ENCODE measurements at regions not wholly inside any gene's neighbourhood (a gene's known extent, or its start where the extent isn't known, plus 50 kb on each side); places are given as distances from the start of the nearest gene placed in this dataset.

DNA sequence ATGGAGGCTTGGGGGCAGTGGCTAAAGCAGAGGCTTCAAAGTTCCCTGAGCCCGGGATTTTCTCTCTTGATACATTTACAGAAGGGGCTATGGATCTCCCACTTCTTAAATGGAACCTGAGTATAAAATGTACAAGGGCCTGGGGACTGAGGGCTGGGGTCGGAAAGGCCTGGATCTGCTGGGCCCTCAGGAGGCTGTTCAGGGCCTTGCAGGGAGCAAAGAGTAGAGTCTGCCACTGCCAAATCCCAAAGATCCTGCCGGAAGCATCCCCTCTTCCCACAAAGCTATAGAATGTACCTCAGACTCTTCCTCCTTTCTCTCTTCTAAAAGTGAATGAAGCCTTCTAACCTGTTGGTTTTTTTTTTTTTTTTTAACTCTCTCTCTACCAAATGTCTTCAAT lies 59.8 kb upstream of the ARHGEF3 start:
- ChIA-PET CTCF (no interaction called here), POLR2A (no interaction called here)
- Mint-ChIP-seq H3K4me3 (no peak overlapping the region), H3K27me3 (no peaks in the 10 kb centered on the region), H3K9me3 (peaks cover 4% of the 10 kb centered on the region), H3K36me3 (ENCODE audit: low read depth) (no peaks in the 10 kb centered on the region), H3K27ac (no peak overlapping the region), H3K4me1 (no peaks in the 10 kb centered on the region)
- DNase-seq (no peak), ATAC-seq (ENCODE audit: low read depth) (no peak)
- intact Hi-C loops (cut with micrococcal nuclease), result no loop called here
- TF ChIP-seq, protein P1, sequence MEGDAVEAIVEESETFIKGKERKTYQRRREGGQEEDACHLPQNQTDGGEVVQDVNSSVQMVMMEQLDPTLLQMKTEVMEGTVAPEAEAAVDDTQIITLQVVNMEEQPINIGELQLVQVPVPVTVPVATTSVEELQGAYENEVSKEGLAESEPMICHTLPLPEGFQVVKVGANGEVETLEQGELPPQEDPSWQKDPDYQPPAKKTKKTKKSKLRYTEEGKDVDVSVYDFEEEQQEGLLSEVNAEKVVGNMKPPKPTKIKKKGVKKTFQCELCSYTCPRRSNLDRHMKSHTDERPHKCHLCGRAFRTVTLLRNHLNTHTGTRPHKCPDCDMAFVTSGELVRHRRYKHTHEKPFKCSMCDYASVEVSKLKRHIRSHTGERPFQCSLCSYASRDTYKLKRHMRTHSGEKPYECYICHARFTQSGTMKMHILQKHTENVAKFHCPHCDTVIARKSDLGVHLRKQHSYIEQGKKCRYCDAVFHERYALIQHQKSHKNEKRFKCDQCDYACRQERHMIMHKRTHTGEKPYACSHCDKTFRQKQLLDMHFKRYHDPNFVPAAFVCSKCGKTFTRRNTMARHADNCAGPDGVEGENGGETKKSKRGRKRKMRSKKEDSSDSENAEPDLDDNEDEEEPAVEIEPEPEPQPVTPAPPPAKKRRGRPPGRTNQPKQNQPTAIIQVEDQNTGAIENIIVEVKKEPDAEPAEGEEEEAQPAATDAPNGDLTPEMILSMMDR (IDR thresholded peaks at IDR 0.05), result no peak

GRCh38 chr3:56860939-56861338 lies 59.2 kb upstream of the ARHGEF3 start:
- Mint-ChIP-seq H3K4me1 (peaks cover under 1% of the 10 kb centered on the region), H3K9me3 (peaks cover 4% of the 10 kb centered on the region), H3K27me3 (no peaks in the 10 kb centered on the region), H3K27ac (no peak overlapping the region), H3K36me3 (ENCODE audit: low read depth) (no peaks in the 10 kb centered on the region), H3K4me3 (no peak overlapping the region)
- no peak for DNase-seq
- ChIA-PET POLR2A (no interaction called here), CTCF (no interaction called here)
- no peak for ATAC-seq (ENCODE audit: low read depth)
- intact Hi-C loops (cut with micrococcal nuclease), result no loop called here
- TF ChIP-seq, protein P1 (IDR thresholded peaks at IDR 0.05), result no peak

DNA sequence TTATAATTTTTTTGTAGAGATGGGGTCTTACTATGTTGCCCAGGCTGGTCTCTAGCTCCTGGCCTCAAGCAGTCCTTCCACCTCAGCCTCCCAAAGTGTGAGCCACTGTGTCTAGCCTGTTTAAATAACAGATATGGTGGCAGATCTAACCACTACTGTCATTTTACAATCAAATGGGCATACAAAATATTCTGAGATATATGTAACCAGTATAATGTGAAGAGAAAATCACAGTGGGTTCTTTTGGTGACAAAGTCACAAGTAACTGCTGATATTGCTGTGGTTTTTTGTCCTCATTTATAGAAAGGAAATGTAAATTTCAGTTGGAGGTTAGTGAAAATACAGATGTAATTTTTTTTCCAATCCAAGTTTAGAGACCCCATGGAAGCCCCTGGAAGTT lies 58.6 kb upstream of the ARHGEF3 start:
- Mint-ChIP-seq H3K27ac (no peak overlapping the region), H3K4me3 (no peak overlapping the region)
- ATAC-seq (ENCODE audit: low read depth), result no peak

GRCh38 chr3:56858331-56858730 lies 56.6 kb upstream of the ARHGEF3 start:
- H3K27me3 Mint-ChIP-seq, result no peaks in the 10 kb centered on the region
- no peak overlapping the region for H3K4me3 Mint-ChIP-seq
- no peak for ATAC-seq (ENCODE audit: low read depth)
- peaks cover 3% of the 10 kb centered on the region for H3K4me1 Mint-ChIP-seq
- intact Hi-C loops (cut with micrococcal nuclease), result no loop called here
- H3K27ac Mint-ChIP-seq, result no peak overlapping the region
- ChIA-PET POLR2A (no interaction called here), CTCF (interaction anchor here (1.0 kb wide), 1 partner anchor 9 kb away, joined by 5 read pairs; no protein-coding TSS in a partner anchor)
- DNase-seq, result no peak
- H3K9me3 Mint-ChIP-seq, result no peaks in the 10 kb centered on the region
- TF ChIP-seq, protein P1 (IDR thresholded peaks at IDR 0.05), result no peak
- no peaks in the 10 kb centered on the region for H3K36me3 Mint-ChIP-seq (ENCODE audit: low read depth)

More for the DNA sequence above, 58.6 kb upstream of the ARHGEF3 start:
- intact Hi-C loops (cut with micrococcal nuclease), result no loop called here
- peaks cover 3% of the 10 kb centered on the region for H3K4me1 Mint-ChIP-seq
- no peaks in the 10 kb centered on the region for H3K27me3 Mint-ChIP-seq
- peaks cover 4% of the 10 kb centered on the region for H3K9me3 Mint-ChIP-seq
- TF ChIP-seq, protein P1 (IDR thresholded peaks at IDR 0.05), result no peak
- DNase-seq, result no peak
- CTCF ChIA-PET, result no interaction called here
- POLR2A ChIA-PET, result no interaction called here
- H3K36me3 Mint-ChIP-seq (ENCODE audit: low read depth), result no peaks in the 10 kb centered on the region

DNA sequence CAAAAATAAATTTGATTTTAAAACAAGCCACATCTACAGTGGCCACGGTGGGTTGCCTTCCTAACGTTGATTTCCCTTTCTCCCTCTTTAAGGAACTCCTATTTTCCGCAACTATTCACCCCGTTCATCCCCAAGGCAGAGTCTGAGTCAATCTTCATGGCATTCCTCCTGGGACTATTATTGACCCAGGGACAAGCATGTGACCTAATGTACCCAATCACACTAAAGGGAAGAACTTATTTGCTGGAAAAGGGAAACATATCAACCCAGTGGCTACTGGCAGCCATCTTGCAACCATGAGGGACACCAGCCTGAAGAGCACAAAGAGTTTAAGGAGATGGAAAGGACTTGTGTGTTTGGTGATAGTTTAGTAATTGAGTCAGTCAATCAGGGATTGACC lies 55.4 kb upstream of the ARHGEF3 start:
- no peak overlapping the region for H3K4me3 Mint-ChIP-seq
- H3K9me3 Mint-ChIP-seq, result no peaks in the 10 kb centered on the region
- POLR2A ChIA-PET, result interaction anchor here (0.7 kb wide), 2 partner anchors 58 to 61 kb away, joined by 5 read pairs; no protein-coding TSS in a partner anchor
- TF ChIP-seq, protein P1 (IDR thresholded peaks at IDR 0.05), result no peak
- CTCF ChIA-PET, result interaction anchor here (0.6 to 1.4 kb wide), 3 partner anchors 130 to 155 kb away, joined by 3 to 9 read pairs (median 3); no protein-coding TSS in a partner anchor
- peaks cover 3% of the 10 kb centered on the region for H3K4me1 Mint-ChIP-seq
- intact Hi-C loops (cut with micrococcal nuclease), result loop anchor here (2.0 kb wide), 1 partner anchor 60 kb away; no protein-coding TSS in a partner anchor
- no peaks in the 10 kb centered on the region for H3K27me3 Mint-ChIP-seq
- no peak for ATAC-seq (ENCODE audit: low read depth)
- no peak for DNase-seq
- no peak overlapping the region for H3K27ac Mint-ChIP-seq
- no peaks in the 10 kb centered on the region for H3K36me3 Mint-ChIP-seq (ENCODE audit: low read depth)
